HG03095 (cell line): ENCODE measurements at regions not wholly inside any gene's neighbourhood (a gene's known extent, or its start where the extent isn't known, plus 50 kb on each side); places are given as distances from the start of the nearest gene placed in this dataset.
"Not testable (repeated sequence)": the region's sequence is repeated elsewhere in the genome, so short reads cannot be mapped to it uniquely, and the experiment has no call there.

Experiments used
- ATAC-seq: cut with Tn5 transposase; IDR thresholded peaks from one replicate; pipeline ENCODE4 v1.9.1; 2021; ENCODE audit warnings: moderate library complexity; ENCODE audit not compliant: unreplicated experiment

DNA sequence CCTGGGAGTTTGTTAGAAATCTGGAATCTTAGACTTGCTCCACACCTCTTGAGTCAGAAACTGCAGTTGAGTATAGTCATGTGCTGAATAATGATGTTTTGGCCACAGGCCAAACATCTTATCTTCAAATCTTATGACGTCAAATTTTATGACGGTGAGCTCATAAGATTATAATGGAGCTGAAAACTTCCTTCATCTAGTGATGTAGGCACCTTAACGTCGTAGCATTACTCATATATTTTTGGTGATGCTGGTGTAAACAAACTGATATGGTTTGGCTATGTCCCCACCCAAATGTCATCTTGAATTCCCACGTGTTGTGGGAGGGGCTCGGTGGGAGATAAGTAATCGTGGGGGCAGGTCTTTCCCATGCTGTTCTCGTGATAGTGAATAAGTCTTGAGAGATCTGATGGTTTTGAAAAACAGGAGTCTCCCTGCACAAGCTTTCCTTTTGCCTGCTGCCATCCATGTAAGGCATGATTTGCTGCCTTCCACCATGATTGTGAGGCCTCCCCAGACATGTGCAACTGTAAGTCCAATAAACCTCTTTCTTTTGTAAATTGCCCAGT, 268.0 kb upstream of the PROK2 start:
- ATAC-seq, result no peak

DNA sequence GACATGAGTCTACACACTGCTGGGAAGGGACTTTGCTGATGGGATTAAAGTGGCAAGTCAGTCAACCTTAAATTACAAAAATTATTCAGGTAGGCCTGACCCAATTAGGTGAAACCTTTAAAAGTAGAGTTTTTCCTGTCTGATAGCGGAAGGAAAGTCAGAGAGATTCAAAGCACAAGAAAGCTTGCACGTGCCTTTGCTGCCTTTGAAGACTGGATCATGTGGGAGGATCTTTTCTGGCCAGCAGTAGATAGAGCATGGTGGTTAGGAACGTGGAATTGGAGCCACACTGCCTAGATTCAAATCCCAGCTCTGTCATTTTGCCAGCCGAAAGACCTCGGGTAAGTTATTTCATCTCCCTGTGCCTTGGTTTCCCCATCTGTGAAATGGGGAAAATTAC, 265.8 kb upstream of the PROK2 start:
- no peak for ATAC-seq

DNA sequence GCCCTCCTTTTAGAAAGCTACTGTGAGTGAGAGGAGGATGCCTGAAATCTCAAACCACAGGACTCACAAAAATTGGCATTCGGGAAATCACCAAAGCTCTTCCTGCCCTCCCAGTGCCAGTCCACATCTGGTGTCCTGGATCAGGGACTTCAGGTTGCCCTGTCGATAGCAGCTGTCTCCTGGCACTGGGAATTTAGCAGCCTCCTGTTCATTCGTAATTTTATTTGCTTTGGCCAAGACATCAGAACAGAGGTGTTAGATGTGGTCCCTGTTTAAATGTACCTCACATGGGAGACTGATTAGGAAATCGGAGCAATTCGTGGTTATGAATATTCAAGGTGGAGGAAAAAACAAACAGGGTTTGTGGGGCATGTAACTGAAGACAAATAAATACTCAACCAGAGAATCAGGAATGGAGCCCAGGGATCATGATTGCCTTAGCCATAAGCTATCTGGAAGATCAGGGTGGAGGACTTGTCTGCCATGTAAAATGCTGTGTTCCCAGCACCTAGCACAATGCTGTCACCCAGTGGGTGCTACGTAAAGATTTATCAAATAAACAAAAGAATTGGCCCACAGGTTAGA, 265.2 kb upstream of the PROK2 start:
- ATAC-seq, result no peak

DNA sequence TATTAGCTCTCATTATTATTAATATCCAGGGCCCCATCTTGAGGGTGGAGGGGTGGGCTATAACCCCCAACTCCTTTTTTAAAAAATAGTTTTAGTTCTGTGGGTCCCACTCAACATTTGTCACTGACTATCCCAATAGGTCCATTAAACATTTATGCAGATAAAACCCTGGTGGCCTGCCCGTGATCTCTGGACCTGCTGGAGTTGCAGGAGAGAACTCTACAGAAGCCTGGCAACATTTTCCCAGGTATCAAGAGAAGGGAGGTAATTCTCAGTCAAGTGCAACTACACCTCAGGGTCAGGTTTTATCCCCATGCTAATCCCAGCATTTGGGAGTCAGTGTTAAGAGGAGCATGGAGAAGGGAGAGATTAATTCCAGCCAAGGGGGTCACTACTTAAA, 264.4 kb upstream of the PROK2 start:
- ATAC-seq, result no peak

DNA sequence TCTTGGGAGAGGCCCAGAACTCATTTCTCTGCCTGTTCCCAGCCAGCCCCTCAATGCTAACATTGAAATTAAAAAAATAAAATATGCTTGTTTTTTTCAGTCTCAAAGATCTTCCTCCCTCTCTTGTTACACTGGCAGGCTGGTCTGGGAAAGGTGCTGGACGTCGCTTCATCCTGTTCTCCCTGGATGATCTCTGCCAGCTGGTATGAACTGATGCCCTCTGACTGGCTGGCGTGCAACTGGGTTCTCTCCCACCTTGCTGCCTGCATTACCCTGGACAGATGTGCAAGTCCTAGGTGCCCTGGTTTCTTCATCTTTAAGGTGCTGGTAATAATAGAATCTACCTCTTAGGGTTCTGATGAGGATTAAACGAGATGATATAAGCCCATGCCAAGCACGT, 263.9 kb upstream of the PROK2 start:
- no peak for ATAC-seq

DNA sequence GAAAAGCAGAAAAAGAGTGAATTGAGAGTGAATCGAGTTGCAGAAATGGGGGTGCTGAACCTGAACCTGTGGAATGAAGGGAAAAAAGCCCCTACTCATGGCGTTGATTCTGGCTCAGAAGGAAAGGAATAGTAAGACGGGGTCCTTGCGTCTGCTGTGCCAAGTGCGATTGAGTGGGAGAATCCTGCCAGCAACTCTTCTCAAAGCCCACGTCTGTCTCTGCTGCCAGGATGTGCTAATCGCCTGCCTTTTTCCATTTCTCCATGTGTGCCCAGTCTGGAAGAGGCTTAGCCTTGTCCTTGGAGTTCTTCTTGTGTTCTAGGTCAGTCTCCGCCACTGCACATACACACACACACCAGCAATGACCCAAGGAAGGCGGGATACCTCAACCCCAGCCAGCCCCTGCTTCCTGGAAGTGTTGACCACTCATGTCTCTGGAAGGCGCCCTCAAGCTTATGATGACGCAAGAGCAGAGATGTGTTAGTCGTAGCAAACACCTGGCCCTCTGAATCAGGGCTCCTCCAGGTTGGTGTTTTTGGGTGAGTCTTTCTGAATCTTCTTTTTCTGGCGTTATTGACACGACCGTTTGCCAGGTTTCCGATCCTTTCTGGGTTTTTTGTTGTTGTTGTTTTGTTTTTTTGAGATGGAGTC, 262.4 kb upstream of the PROK2 start:
- no peak for ATAC-seq

DNA sequence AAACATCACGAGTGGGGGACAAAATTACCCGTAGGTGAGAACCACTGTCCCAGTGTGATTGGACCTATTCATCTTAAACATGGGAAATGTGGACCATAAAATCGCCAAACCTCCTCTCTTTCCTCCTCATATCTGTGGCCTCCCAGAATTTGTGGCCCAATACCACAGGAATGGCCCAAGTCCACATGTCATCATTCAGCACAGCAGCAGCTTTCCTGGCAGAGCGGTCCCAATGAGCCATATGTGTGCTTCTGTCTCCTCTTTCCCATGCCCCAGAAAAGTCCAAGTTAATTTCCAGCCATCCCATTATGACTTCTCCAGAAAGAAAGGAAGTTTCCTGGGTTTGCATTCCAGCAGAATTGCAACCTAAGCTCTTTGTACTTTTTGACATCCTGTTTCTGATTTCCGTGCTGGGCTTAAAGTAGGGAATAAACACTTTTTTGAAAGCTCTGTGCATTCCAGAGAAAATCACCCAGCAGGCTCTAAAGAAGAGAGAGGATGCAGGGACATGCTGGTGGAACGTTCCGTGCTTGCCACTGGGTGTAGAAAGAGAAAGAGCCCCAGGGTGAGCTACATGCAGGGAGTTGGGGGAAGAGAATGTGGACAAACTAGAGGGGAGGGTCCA, 259.4 kb upstream of the PROK2 start:
- no peak for ATAC-seq

DNA sequence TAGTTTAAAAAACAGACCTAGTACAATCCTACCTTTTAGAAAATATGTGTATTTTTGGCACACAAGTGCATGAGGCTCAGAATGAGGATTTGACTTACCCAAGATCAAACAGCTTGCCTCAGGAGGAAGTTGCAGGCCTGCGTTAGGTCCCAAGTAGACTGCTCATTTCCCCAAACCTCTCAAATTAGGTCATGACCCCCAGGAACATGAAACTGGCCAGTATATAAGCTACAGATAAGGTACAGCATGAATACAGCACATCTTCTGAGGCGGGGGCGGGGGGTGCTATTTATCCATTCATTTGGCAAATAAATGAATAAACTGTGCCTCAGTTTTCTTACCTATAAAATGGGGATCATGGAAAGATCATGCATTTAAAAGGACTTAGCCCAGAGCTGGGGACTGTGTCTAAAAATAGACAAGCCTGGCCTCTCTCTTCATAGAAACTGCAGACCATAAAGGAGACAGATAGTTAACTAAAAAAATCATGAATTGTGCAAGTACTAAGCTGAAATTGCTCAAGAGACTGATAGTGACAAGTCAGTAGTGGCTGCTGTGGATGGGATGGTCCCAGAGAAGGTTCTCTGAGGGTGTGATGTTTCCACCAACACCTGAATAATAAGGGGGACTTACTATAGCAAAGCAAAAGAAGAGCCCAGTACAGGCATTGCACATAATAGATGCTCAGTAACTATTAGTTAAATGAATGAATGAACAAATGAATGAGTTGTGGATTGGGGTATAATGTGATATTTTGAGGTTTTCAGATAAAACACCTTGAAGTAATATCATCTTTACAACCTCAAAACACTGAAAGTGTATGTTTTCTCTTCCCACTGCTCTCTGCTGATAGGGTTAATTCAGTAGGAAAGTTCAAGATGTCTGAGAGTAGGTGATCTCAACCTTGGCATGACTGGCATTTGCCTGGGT, 258.5 kb upstream of the PROK2 start:
- peak; percentile 68 for ATAC-seq

DNA sequence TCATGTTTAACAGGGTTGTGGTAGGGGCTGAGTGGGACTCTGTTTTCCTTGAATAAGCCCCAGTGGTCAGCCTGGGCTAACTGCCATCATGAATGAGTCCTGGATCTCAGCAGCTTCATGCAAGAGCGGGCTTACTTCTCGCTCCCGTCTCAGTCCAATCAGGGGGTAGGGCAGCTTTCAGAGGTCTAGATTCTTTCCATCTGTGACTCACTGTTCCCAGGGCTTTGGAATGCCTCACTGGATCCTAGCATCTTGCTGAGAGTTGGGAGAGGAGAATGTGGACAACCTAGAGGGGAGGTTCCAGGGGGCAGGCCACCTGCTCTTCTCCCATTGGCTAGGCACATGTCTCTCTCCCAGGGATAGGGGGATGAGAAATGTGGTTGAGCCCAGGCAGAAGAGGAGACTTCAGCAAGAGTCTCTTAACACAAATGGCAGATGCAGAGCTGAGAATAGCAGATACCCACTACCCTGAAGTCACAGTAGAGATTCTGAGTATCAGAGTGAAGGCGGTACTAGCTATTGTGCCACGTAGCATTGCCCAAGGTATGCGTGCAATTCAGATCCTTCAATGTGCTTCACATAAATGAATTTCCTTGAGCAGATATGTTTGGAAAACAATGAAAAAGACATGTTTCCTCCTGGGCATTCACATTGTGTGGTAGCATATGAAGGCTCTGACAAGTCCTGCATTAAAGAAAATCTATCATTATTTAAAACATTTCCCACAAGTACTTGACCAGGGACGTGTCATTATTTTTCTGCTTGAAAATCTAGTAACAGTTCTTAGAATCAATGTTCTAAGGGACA, 257.7 kb upstream of the PROK2 start:
- no peak for ATAC-seq

DNA sequence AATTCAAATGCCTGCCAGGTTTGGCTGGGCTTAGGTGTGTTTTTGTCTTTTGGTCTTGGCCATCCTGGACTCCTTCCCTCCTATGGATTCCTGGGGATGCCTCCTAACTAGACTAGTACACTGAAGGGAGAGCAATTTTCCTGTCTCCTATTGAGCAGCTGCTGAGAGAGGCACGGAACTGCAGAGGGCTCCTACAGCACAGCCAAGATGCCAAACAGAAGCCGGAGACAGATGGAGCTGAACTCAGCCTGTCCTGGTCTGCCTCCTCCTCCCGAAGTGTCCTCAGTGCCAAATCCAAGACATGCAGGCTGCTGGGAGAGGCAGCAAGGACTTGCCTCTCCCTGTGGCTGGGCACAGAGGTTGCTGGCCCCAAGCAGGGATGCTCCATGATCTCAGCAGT, 256.6 kb upstream of the PROK2 start:
- ATAC-seq, result no peak

DNA sequence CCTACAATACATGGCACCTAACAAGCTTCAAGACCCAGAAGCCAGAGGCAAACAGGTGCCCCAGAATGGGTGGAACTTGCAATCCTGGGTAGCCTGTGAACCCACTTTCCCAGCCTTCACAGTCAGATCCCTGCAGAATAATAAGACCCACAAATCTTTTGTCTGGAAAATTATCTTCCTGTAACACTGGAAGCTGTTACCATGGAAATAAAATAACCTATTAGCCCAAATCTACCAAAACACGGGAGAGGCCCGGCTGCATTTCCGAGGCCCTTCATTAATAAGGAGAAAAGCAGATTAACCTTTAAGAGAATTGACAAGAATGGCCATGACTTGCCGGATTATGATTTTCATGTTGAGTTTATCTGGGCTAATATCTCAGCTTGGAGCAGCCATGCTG, 256.1 kb upstream of the PROK2 start:
- ATAC-seq, result no peak

DNA sequence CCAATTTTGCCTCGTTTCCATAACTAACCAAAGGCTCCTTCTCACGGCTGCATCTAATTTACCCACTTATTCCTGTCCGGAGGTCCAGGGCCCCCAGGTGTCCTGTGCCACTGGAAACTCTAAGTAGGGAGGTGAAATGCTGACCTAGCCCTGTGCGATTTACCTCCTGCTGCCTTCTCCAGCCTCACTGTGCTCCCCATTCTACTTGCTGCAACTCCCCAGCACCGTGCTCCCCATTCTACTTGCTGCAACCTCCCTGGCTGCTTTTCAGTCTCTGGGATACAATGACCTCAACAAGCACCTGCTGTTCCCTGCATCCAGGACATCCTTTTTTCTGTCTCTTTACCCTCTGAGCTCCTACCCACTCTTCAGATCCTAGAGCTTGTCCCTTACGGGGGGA, 254.7 kb upstream of the PROK2 start:
- no peak for ATAC-seq

DNA sequence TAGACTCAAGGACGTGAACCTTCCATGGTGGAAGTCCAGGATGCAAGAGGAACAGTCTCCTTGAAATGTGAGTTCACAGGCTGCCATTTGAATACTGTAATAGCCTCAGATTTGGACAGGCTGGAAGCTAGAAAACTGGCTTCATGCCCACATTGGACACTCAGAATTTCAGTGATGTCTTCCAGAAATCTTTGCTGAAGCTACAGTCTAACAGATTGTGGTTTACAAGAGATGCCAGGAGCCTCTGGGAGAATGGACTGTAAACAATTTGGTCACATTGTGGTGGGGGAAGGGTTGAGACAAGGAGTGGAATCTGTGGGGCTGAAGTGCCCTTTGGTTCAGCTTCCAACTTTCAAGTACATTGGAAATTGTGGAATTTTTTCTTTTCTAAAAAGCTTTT, 252.0 kb upstream of the PROK2 start:
- ATAC-seq, result no peak

DNA sequence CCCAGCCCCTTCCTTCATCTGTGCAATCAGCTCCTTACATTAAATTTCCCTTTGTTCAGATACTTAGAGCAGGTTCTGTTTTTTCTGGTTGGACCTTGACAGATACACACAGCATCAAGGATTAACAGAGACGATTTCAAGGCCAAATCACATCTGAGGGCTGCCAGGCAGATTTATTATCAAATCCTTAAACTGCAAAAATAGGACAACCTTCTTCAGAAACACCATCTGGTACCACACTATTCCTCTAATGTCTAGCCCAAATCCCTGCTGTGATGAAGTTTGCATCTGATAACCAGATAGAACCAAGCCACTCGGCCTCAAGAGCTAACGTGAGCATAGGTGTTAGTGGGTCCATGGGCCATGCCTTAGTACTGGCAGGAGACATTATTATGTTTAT, 250.7 kb upstream of the PROK2 start:
- ATAC-seq, result no peak

DNA sequence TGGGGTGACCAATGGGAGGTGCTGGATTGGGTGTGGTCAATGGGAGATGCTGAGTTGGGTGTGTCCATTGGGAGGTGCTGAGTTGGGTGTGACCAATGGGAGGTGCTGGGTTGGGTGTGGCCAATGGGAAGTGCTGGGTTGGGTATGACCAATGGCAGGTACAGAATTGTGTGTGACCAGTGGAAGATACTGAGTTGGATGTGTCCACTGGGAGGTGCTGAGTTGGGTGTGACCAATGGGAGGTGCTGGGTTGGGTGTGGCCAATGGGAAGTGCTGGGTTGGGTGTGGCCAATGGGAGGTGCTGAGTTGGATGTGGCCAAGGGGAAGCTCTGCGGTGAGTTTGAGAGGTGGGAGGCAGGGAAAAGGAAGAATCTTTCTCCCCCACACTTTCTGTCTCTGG, 250.0 kb upstream of the PROK2 start:
- ATAC-seq, result no peak

DNA sequence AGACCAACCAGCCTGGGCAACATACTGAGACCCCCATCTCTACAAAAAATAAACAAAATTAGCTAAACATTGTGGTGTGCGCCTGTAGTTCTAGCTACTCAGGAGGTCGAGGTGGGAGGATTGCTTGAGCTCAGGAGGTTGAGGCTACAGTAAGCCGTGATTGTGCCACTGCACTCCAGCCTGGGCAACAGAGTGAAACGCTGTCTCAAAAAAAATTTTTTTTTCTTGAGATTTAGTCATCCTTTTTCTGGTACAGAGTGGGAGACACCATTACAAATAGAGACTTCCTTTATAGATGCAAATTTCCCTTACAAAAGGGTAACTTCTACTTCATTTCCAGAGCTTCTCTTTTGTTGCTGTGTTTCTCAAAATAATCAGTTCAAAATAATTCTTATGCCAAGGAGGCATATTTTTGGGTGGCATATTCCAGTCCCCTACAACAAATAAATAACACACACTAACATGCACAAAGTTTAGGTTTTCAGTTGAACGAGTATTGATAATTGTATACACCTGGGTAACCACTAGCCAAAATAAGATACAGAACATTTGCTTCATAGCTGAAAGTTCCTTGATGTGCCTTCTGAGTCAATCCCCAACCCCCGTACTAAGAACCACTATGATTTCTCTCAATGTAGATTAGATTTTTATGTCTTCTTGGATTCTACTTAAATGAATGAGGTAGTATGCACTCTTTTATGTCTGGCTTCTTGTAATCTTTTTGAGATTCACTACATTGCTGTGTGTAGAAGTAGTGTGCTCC, 248.9 kb upstream of the PROK2 start:
- ATAC-seq, result peak; percentile 51

DNA sequence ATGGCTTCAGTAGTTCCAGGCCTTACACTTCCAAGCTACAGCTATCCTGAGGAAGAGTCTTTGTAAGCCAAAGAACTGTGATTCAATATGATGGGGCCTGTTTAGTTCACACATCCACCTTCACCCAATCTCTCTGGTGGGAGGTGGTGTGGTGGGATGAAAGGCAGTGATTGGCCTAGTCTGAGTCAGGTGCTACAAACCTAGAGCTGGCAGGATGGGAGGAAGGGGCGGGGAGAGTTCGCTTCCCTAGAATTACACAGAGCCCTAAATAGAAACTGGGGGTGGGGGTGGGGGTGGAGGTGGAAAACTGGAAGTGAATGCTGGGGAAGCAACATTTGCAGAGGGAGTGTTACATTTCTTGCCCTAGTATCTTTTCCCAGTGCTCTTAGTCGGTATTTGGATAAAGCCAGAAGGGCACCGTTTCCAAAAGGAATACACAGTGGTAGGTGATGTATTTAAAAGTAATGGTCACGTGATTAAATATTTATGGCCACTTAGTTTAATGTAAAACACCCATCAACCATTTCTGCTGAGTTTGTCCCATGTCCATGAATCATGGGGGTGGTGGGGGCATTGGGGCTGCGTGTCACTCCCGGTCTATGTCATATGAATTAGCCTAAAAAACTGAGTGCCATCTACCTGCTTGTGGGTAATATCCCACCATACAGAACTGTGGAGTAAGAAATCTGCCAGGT, 247.6 kb upstream of the PROK2 start:
- ATAC-seq, result no peak

DNA sequence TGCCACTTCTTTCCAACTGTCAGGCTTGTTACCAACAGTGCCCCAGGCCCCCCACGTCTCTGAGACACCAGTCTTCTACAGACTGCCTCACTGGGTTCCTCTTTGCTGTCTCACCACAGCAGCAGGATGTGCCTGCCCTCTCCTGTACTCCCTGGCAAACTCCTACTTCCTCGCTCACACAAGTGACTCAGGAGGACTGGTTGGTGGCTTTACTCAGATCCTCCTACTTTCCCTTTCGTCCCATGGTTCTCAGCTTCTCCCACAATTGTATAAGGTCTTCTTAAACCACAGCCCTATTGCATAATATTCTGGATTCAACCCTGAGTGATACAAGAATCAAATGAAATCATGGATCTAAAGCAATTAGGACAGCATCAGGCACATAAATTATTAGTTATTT, 246.6 kb upstream of the PROK2 start:
- ATAC-seq, result no peak

DNA sequence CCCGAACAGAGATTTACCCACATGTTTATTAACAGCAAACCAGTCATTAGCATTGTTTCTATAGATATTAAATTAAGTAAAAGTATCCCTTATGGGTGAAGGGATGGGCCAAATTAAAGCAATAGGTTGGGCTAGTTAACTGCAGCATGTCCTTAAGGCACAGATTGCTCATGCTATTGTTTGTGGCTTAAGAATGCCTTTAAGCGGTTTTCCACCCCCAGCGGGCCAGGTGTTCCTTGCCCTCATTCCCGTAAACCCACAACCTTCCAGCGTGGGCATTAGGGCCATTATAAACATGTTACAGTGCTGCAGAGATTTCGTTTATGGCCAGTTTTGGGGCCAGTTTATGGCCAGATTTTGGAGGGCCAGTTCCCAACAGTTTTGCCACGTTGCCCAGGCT, 245.3 kb upstream of the PROK2 start:
- not testable (repeated sequence) for ATAC-seq
